Activated naive CD8-positive, alpha-beta T cell treated with anti-CD3 and anti-CD28 coated beads, Interleukin-2, amount 10 ng/mL, durations not matched to agents 7 days and 5 days (primary cell): ENCODE measurements at regions not wholly inside any gene's neighbourhood (a gene's known extent, or its start where the extent isn't known, plus 50 kb on each side); places are given as distances from the start of the nearest gene placed in this dataset.

ENCODE experiments used
- ATAC-seq: fragments of 150-1000 bp; cut with Tn5 transposase; one replicate; pipeline ENCODE4 v1.10.0; 2021; ENCODE audit warnings: low read depth, moderate library complexity
- POLR2A ChIA-PET: fragments of 350-600 bp; sonication (Branson Sonifier 250); formaldehyde crosslinking; loops from one replicate; lab custom pipeline; 2021; ENCODE audit warnings: antibody characterized with exemption; lab: Charles Lee
- DNase-seq: peaks from one replicate; pipeline ENCODE4 v3.0.0; 2021
- H3K27ac Mint-ChIP-seq: one replicate; pipeline ENCODE4 v1.8.0; 2022; ENCODE audit warnings: mild to moderate bottlenecking, mixed read lengths
- H3K27me3 Mint-ChIP-seq: one replicate; pipeline ENCODE4 v1.8.0; 2022; ENCODE audit warnings: mild to moderate bottlenecking, moderate library complexity, mixed read lengths
- H3K36me3 Mint-ChIP-seq: one replicate; pipeline ENCODE4 v1.8.0; 2021; ENCODE audit warnings: mild to moderate bottlenecking, mixed read lengths
- H3K4me1 Mint-ChIP-seq: one replicate; pipeline ENCODE4 v1.8.0; 2021; ENCODE audit warnings: mixed read lengths
- H3K4me3 Mint-ChIP-seq: one replicate; pipeline ENCODE4 v1.8.0; 2022; ENCODE audit warnings: mild to moderate bottlenecking, moderate library complexity, mixed read lengths
- H3K9me3 Mint-ChIP-seq: one replicate; pipeline ENCODE4 v1.8.0; 2021; ENCODE audit warnings: mixed read lengths

GRCh38 chr19:31944326-31944725 is 401.1 kb upstream of the ZNF507 start:
- Mint-ChIP-seq H3K27me3 (no peaks in the 10 kb centered on the region), H3K27ac (no peak overlapping the region), H3K4me1 (no peaks in the 10 kb centered on the region), H3K9me3 (peaks cover 1% of the 10 kb centered on the region), H3K36me3 (no peaks in the 10 kb centered on the region), H3K4me3 (no peak overlapping the region)
- POLR2A ChIA-PET = no interaction called here
- ATAC-seq (no peak), DNase-seq (no peak)

GRCh38 chr19:31946491-31946890 is 398.9 kb upstream of the ZNF507 start:
- H3K4me1 Mint-ChIP-seq = no peaks in the 10 kb centered on the region
- ATAC-seq (no peak), DNase-seq (no peak)
- H3K27ac Mint-ChIP-seq = no peak overlapping the region
- no peaks in the 10 kb centered on the region for H3K27me3 Mint-ChIP-seq
- H3K4me3 Mint-ChIP-seq = no peak overlapping the region
- H3K36me3 Mint-ChIP-seq = no peaks in the 10 kb centered on the region
- POLR2A ChIA-PET = no interaction called here
- peaks cover 3% of the 10 kb centered on the region for H3K9me3 Mint-ChIP-seq

- H3K27ac Mint-ChIP-seq = no peak overlapping the region
- H3K27me3 Mint-ChIP-seq = no peaks in the 10 kb centered on the region
- POLR2A ChIA-PET = no interaction called here
- H3K4me3 Mint-ChIP-seq = no peak overlapping the region
- DNase-seq (no peak), ATAC-seq (no peak)
- no peaks in the 10 kb centered on the region for H3K36me3 Mint-ChIP-seq
- H3K4me1 Mint-ChIP-seq = no peaks in the 10 kb centered on the region
- H3K9me3 Mint-ChIP-seq = peaks cover 2% of the 10 kb centered on the region
Measured at GRCh38 chr19:31947436-31948115, 397.8 kb upstream of the ZNF507 start.

GRCh38 chr19:31952693-31953092 is 392.7 kb upstream of the ZNF507 start:
- no peaks in the 10 kb centered on the region for H3K27me3 Mint-ChIP-seq
- POLR2A ChIA-PET = no interaction called here
- ATAC-seq = no peak
- peaks cover 2% of the 10 kb centered on the region for H3K9me3 Mint-ChIP-seq
- no peak overlapping the region for H3K27ac Mint-ChIP-seq
- no peak for DNase-seq
- H3K4me3 Mint-ChIP-seq = no peak overlapping the region
- no peaks in the 10 kb centered on the region for H3K36me3 Mint-ChIP-seq
- H3K4me1 Mint-ChIP-seq = no peaks in the 10 kb centered on the region

GRCh38 chr19:31955061-31955460 is 390.3 kb upstream of the ZNF507 start:
- Mint-ChIP-seq H3K36me3 (no peaks in the 10 kb centered on the region), H3K27ac (no peak overlapping the region), H3K4me3 (no peak overlapping the region), H3K9me3 (peaks cover 2% of the 10 kb centered on the region), H3K27me3 (no peaks in the 10 kb centered on the region), H3K4me1 (no peaks in the 10 kb centered on the region)
- DNase-seq (no peak), ATAC-seq (no peak)
- POLR2A ChIA-PET = no interaction called here

GRCh38 chr19:31955884-31956283 is 389.5 kb upstream of the ZNF507 start:
- POLR2A ChIA-PET = no interaction called here
- ATAC-seq = no peak
- Mint-ChIP-seq H3K9me3 (no peaks in the 10 kb centered on the region), H3K27ac (no peak overlapping the region), H3K27me3 (no peaks in the 10 kb centered on the region), H3K4me3 (no peak overlapping the region), H3K36me3 (no peaks in the 10 kb centered on the region), H3K4me1 (no peaks in the 10 kb centered on the region)
- DNase-seq = no peak

- Mint-ChIP-seq H3K27ac (no peak overlapping the region), H3K9me3 (no peaks in the 10 kb centered on the region), H3K4me1 (no peaks in the 10 kb centered on the region), H3K36me3 (no peaks in the 10 kb centered on the region), H3K4me3 (no peak overlapping the region), H3K27me3 (no peaks in the 10 kb centered on the region)
- DNase-seq = no peak
- ATAC-seq = no peak
- POLR2A ChIA-PET = no interaction called here
Measured at GRCh38 chr19:31956771-31957392, 388.5 kb upstream of the ZNF507 start.

- H3K4me1 Mint-ChIP-seq = no peaks in the 10 kb centered on the region
- POLR2A ChIA-PET = no interaction called here
- no peak overlapping the region for H3K27ac Mint-ChIP-seq
- H3K27me3 Mint-ChIP-seq = no peaks in the 10 kb centered on the region
- DNase-seq (no peak), ATAC-seq (no peak)
- H3K9me3 Mint-ChIP-seq = no peaks in the 10 kb centered on the region
- no peaks in the 10 kb centered on the region for H3K36me3 Mint-ChIP-seq
- H3K4me3 Mint-ChIP-seq = no peak overlapping the region
Measured at GRCh38 chr19:31957711-31958110, 387.7 kb upstream of the ZNF507 start.

GRCh38 chr19:31959527-31960018 is 385.8 kb upstream of the ZNF507 start:
- H3K4me1 Mint-ChIP-seq = no peaks in the 10 kb centered on the region
- ATAC-seq (no peak), DNase-seq (no peak)
- no peaks in the 10 kb centered on the region for H3K9me3 Mint-ChIP-seq
- no peak overlapping the region for H3K27ac Mint-ChIP-seq
- H3K36me3 Mint-ChIP-seq = no peaks in the 10 kb centered on the region
- POLR2A ChIA-PET = no interaction called here
- no peaks in the 10 kb centered on the region for H3K27me3 Mint-ChIP-seq
- H3K4me3 Mint-ChIP-seq = no peak overlapping the region

- Mint-ChIP-seq H3K4me3 (no peak overlapping the region), H3K4me1 (no peaks in the 10 kb centered on the region), H3K27ac (no peak overlapping the region), H3K36me3 (no peaks in the 10 kb centered on the region), H3K27me3 (no peaks in the 10 kb centered on the region), H3K9me3 (no peaks in the 10 kb centered on the region)
- ATAC-seq (no peak), DNase-seq (no peak)
- POLR2A ChIA-PET = no interaction called here
Measured at GRCh38 chr19:31960474-31960873, 384.9 kb upstream of the ZNF507 start.

GRCh38 chr19:31961191-31961590 is 384.2 kb upstream of the ZNF507 start:
- Mint-ChIP-seq H3K4me1 (no peaks in the 10 kb centered on the region), H3K9me3 (no peaks in the 10 kb centered on the region), H3K36me3 (no peaks in the 10 kb centered on the region), H3K27ac (no peak overlapping the region), H3K4me3 (no peak overlapping the region), H3K27me3 (no peaks in the 10 kb centered on the region)
- POLR2A ChIA-PET = no interaction called here
- no peak for DNase-seq
- no peak for ATAC-seq

- Mint-ChIP-seq H3K27me3 (no peaks in the 10 kb centered on the region), H3K4me1 (no peaks in the 10 kb centered on the region), H3K36me3 (no peaks in the 10 kb centered on the region), H3K4me3 (no peak overlapping the region), H3K9me3 (no peaks in the 10 kb centered on the region), H3K27ac (no peak overlapping the region)
- ATAC-seq = no peak
- POLR2A ChIA-PET = no interaction called here
- no peak for DNase-seq
Measured at GRCh38 chr19:31961667-31962066, 383.7 kb upstream of the ZNF507 start.

GRCh38 chr19:31962561-31962996 is 382.8 kb upstream of the ZNF507 start:
- POLR2A ChIA-PET = no interaction called here
- DNase-seq (no peak), ATAC-seq (no peak)
- Mint-ChIP-seq H3K4me1 (no peaks in the 10 kb centered on the region), H3K36me3 (no peaks in the 10 kb centered on the region), H3K27ac (no peak overlapping the region), H3K9me3 (no peaks in the 10 kb centered on the region), H3K4me3 (no peak overlapping the region), H3K27me3 (no peaks in the 10 kb centered on the region)

- Mint-ChIP-seq H3K27me3 (no peaks in the 10 kb centered on the region), H3K4me3 (no peak overlapping the region), H3K4me1 (no peaks in the 10 kb centered on the region), H3K9me3 (no peaks in the 10 kb centered on the region), H3K27ac (no peak overlapping the region), H3K36me3 (no peaks in the 10 kb centered on the region)
- ATAC-seq (no peak), DNase-seq (no peak)
- POLR2A ChIA-PET = no interaction called here
Measured at GRCh38 chr19:31963746-31964145, 381.7 kb upstream of the ZNF507 start.
